ENCODE measurements at regions not wholly inside any gene's neighbourhood (a gene's known extent, or its start where the extent isn't known, plus 50 kb on each side); places are given as distances from the start of the nearest gene placed in this dataset.

GRCh38 chr3:127136024-127136600, 56.8 kb upstream of the PRR23E start:
- H3K79me2 ChIP-seq (replicated peaks; ENCODE audit: insufficient read depth), result no peaks in the 10 kb centered on the region
- DNase-seq (ENCODE audit: low spot score) (no peak), ATAC-seq (no peak)
- peak overlapping the region; percentile 79; the same call in 1 of the 2 replicates for H3K4me2 ChIP-seq
- H3K36me3 ChIP-seq (ENCODE audit: insufficient read depth), result no peaks in the 10 kb centered on the region
- H3K27ac Mint-ChIP-seq, result no peak overlapping the region
- H4K20me1 ChIP-seq (replicated peaks; ENCODE audit: insufficient read depth), result no peaks in the 10 kb centered on the region
- H3K27ac ChIP-seq (ENCODE audit: low read depth), result no peak overlapping the region
- no peaks in the 10 kb centered on the region for H3K36me3 Mint-ChIP-seq (ENCODE audit: low read depth)
- peak overlapping the region; percentile 53; the same call in 1 of the 2 replicates for H3K4me3 ChIP-seq
- H3K4me1 Mint-ChIP-seq, result peaks cover 25% of the 10 kb centered on the region
- peak overlapping the region; percentile 94 for H2AFZ ChIP-seq
- peaks cover 2% of the 10 kb centered on the region; the same call in 1 of the 2 replicates for H3K4me1 ChIP-seq (ENCODE audit: insufficient read depth)
- peaks cover 28% of the 10 kb centered on the region for H3K27me3 Mint-ChIP-seq (ENCODE audit: insufficient read depth, low read depth, poor library complexity)
- TF ChIP-seq ETS1 (IDR thresholded peaks at IDR 0.05), result no peak
- TF ChIP-seq ZNF114 (CRISPR knock-in tag; IDR thresholded peaks at IDR 0.05), result no peak
- TF ChIP-seq, protein P1, sequence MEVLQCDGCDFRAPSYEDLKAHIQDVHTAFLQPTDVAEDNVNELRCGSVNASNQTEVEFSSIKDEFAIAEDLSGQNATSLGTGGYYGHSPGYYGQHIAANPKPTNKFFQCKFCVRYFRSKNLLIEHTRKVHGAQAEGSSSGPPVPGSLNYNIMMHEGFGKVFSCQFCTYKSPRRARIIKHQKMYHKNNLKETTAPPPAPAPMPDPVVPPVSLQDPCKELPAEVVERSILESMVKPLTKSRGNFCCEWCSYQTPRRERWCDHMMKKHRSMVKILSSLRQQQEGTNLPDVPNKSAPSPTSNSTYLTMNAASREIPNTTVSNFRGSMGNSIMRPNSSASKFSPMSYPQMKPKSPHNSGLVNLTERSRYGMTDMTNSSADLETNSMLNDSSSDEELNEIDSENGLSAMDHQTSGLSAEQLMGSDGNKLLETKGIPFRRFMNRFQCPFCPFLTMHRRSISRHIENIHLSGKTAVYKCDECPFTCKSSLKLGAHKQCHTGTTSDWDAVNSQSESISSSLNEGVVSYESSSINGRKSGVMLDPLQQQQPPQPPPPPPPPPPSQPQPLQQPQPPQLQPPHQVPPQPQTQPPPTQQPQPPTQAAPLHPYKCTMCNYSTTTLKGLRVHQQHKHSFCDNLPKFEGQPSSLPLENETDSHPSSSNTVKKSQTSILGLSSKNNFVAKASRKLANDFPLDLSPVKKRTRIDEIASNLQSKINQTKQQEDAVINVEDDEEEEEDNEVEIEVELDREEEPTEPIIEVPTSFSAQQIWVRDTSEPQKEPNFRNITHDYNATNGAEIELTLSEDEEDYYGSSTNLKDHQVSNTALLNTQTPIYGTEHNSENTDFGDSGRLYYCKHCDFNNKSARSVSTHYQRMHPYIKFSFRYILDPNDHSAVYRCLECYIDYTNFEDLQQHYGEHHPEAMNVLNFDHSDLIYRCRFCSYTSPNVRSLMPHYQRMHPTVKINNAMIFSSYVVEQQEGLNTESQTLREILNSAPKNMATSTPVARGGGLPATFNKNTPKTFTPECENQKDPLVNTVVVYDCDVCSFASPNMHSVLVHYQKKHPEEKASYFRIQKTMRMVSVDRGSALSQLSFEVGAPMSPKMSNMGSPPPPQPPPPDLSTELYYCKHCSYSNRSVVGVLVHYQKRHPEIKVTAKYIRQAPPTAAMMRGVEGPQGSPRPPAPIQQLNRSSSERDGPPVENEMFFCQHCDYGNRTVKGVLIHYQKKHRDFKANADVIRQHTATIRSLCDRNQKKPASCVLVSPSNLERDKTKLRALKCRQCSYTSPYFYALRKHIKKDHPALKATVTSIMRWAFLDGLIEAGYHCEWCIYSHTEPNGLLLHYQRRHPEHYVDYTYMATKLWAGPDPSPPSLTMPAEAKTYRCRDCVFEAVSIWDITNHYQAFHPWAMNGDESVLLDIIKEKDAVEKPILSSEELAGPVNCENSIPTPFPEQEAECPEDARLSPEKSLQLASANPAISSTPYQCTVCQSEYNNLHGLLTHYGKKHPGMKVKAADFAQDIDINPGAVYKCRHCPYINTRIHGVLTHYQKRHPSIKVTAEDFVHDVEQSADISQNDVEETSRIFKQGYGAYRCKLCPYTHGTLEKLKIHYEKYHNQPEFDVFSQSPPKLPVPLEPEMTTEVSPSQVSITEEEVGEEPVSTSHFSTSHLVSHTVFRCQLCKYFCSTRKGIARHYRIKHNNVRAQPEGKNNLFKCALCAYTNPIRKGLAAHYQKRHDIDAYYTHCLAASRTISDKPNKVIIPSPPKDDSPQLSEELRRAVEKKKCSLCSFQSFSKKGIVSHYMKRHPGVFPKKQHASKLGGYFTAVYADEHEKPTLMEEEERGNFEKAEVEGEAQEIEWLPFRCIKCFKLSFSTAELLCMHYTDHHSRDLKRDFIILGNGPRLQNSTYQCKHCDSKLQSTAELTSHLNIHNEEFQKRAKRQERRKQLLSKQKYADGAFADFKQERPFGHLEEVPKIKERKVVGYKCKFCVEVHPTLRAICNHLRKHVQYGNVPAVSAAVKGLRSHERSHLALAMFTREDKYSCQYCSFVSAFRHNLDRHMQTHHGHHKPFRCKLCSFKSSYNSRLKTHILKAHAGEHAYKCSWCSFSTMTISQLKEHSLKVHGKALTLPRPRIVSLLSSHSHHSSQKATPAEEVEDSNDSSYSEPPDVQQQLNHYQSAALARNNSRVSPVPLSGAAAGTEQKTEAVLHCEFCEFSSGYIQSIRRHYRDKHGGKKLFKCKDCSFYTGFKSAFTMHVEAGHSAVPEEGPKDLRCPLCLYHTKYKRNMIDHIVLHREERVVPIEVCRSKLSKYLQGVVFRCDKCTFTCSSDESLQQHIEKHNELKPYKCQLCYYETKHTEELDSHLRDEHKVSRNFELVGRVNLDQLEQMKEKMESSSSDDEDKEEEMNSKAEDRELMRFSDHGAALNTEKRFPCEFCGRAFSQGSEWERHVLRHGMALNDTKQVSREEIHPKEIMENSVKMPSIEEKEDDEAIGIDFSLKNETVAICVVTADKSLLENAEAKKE (CRISPR knock-in tag; IDR thresholded peaks at IDR 0.05), result no peak
- no peak for TF ChIP-seq JUNB (IDR thresholded peaks at IDR 0.05; ENCODE audit: unreplicated experiment)
- TF ChIP-seq EZH2 (IDR thresholded peaks at IDR 0.05; ENCODE audit: low read depth, unreplicated experiment), result no peak
- TF ChIP-seq, protein P2, sequence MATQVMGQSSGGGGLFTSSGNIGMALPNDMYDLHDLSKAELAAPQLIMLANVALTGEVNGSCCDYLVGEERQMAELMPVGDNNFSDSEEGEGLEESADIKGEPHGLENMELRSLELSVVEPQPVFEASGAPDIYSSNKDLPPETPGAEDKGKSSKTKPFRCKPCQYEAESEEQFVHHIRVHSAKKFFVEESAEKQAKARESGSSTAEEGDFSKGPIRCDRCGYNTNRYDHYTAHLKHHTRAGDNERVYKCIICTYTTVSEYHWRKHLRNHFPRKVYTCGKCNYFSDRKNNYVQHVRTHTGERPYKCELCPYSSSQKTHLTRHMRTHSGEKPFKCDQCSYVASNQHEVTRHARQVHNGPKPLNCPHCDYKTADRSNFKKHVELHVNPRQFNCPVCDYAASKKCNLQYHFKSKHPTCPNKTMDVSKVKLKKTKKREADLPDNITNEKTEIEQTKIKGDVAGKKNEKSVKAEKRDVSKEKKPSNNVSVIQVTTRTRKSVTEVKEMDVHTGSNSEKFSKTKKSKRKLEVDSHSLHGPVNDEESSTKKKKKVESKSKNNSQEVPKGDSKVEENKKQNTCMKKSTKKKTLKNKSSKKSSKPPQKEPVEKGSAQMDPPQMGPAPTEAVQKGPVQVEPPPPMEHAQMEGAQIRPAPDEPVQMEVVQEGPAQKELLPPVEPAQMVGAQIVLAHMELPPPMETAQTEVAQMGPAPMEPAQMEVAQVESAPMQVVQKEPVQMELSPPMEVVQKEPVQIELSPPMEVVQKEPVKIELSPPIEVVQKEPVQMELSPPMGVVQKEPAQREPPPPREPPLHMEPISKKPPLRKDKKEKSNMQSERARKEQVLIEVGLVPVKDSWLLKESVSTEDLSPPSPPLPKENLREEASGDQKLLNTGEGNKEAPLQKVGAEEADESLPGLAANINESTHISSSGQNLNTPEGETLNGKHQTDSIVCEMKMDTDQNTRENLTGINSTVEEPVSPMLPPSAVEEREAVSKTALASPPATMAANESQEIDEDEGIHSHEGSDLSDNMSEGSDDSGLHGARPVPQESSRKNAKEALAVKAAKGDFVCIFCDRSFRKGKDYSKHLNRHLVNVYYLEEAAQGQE (IDR thresholded peaks at IDR 0.05; ENCODE audit: unreplicated experiment), result no peak
- no peak for TF ChIP-seq ZNF331 (CRISPR knock-in tag; IDR thresholded peaks at IDR 0.05; ENCODE audit: low read depth)
- TF ChIP-seq EZH2phosphoT487 (IDR thresholded peaks at IDR 0.05; ENCODE audit: unreplicated experiment), result no peak
- no peak for TF ChIP-seq NANOG (IDR thresholded peaks at IDR 0.05; ENCODE audit: borderline replicate concordance)
- TF ChIP-seq CTCF (conservative IDR thresholded peaks at IDR 0.05; ENCODE audit: low read depth in 2 of 2), result no peak
- no peak for TF ChIP-seq CREB1 (CRISPR knock-in tag; IDR thresholded peaks at IDR 0.05; ENCODE audit: low read depth)
- no peak for TF ChIP-seq POLR2AphosphoS5 (IDR thresholded peaks at IDR 0.05; ENCODE audit: low read depth)
- TF ChIP-seq STAT1 (IDR thresholded peaks at IDR 0.05; ENCODE audit: unreplicated experiment), result no peak
- no peaks in the 10 kb centered on the region for H3K9me2 ChIP-seq (ENCODE audit: insufficient read depth)
- H3K9me3 Mint-ChIP-seq, result no peaks in the 10 kb centered on the region
- H3K27me3 ChIP-seq (ENCODE audit: insufficient read depth), result peaks cover 15% of the 10 kb centered on the region
- no peaks in the 10 kb centered on the region for H3F3A ChIP-seq (replicated peaks; ENCODE audit: low read depth)
- H3K4me3 Mint-ChIP-seq, result 0 out of 3 replicates have a peak overlapping the region, but pooled peaks have one; percentile 69

Data from GM23338 (cell line).